Right lung (tissue), 2 donors: ENCODE measurements at regions not wholly inside any gene's neighbourhood (a gene's known extent, or its start where the extent isn't known, plus 50 kb on each side); places are given as distances from the start of the nearest gene placed in this dataset.
"Not testable (repeated sequence)": the region's sequence is repeated elsewhere in the genome, so short reads cannot be mapped to it uniquely, and the experiment has no call there.

Experiments
- DNase-seq, 2 donors: peaks; one replicate each; pipeline ENCODE4 v3.0.0-alpha.2; 2013

- DNase-seq, result no peak
Measured at GRCh38 chr1:96416701-96417444, 304.7 kb upstream of the PTBP2 start.

- DNase-seq, result no peak
Measured at GRCh38 chr1:96418969-96419368, 302.6 kb upstream of the PTBP2 start.

- DNase-seq, result no peak
Measured at GRCh38 chr1:96424877-96425276, 296.7 kb upstream of the PTBP2 start.

DNA sequence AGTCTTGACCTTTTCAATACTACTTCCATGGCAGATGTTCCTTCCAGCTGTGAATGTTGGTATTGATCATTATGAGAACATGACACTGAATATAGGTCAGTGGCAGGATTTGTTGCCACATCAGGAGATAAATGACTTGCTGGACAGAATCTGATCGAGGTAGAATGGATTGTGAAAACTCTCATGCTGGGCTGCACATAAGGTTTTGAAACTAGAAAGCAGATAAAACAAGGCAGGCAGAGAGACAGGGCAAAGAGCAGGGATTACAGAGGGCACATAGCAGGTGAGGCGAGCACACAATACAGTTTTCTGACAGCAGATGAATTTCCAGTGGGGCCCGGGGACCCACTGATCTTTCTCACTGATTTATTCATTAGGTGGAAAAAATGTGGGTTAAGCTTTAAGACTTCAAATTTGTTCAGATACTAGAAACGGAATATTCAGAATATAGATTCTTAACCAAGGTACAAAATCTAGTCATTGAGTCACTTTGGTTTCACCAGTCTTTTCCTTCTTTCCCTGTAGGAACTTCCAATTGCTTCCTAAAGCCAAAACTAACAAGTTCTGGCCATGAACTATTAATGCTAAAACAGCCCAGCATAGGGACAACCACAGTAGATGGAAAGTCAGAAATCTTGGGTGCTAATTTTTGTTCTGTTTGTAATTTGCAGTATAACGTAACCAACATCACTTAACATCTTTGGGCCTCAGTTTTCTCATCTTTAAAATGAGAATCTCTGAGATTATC, 296.0 kb upstream of the PTBP2 start:
- DNase-seq, result no peak

- no peak for DNase-seq
Measured at GRCh38 chr1:96427616-96428015, 294.0 kb upstream of the PTBP2 start.

DNA sequence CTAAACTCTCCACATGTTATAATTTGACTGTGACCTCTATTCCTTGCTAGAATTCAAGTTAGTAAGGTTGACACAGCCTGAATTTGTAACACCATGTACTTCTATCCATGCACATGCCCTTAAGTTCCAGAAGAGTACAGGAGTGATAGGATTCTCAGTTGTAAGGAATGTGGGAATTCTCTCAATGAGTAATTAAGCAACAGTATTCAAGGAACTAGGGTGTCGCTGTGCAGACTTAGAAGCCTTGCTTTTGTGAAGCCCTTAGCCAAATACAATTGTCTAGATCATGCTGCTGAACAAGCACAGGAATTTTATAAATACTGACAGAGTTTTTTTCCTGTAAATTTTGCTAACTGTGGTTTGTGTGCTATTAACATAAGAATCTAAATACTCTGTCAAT, 276.3 kb upstream of the PTBP2 start:
- DNase-seq, result no peak

DNA sequence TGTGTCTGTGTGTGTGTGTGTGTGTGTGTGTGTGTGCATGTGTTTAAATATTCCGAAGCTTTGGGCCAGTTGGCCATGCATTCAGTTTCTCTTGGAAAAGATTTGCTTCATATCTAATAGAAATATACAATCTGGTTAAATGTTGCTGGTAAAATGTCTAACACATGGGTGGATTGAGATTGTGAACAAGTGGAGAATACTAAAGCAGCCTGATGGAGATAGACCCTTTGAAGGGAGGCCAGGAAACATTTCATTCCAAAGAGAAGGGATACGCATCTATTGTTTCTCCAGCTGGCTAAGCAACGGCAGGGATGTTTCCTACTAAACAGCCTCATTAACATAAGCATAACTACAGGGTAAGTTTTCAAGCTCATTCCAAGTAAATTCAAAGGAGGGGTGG, 257.5 kb upstream of the PTBP2 start:
- DNase-seq, result peak; percentile 51 to 63

GRCh38 chr1:96464522-96464921, 257.1 kb upstream of the PTBP2 start:
- no peak for DNase-seq

GRCh38 chr1:96464991-96465390, 256.6 kb upstream of the PTBP2 start:
- DNase-seq, result no peak

DNA sequence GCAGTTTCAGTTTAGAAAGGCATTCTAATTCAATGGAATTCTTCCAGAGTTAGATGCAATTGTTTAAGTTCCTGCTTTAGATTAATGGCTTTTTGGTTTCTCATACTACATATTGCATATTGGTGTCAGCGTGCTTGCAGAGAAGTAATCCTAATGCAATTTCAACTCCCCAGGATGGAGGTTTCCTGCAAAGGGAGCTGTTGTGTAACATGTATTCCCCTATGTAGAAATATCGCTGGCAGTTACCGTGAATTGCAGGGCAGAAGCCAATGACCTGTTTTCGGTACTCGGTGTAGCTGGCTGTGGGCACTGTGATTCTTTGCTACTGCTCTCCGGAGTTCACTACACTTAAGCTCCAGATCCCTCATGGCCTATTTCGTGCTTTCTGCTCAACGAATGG, 256.1 kb upstream of the PTBP2 start:
- peak in 1 of 2 donors; percentile 9 for DNase-seq

- DNase-seq, result no peak
Measured at GRCh38 chr1:96466842-96467241, 254.7 kb upstream of the PTBP2 start.

DNA sequence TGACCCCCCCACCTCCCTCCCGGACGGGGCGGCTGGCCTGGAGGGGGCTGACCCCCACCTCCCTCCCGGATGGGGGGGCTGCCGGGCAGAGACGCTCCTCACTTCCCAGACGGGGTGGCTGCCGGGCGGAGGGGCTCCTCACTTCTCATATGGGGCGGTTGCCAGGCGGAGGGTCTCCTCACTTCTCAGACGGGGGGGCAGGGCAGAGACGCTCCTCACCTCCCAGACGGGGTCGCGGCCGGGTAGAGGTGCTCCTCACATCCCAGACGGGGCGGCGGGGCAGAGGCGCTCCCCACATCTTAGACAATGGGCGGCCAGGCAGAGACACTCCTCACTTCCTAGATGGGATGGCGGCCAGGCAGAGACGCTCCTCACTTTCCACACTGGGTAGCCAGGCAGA, 251.9 kb upstream of the PTBP2 start:
- not testable (repeated sequence) for DNase-seq

- DNase-seq, result no peak
Measured at GRCh38 chr1:96472471-96472870, 249.1 kb upstream of the PTBP2 start.

GRCh38 chr1:96473791-96474434, 247.7 kb upstream of the PTBP2 start:
- DNase-seq, result no peak

GRCh38 chr1:96474985-96475743, 246.4 kb upstream of the PTBP2 start:
- no peak for DNase-seq

DNA sequence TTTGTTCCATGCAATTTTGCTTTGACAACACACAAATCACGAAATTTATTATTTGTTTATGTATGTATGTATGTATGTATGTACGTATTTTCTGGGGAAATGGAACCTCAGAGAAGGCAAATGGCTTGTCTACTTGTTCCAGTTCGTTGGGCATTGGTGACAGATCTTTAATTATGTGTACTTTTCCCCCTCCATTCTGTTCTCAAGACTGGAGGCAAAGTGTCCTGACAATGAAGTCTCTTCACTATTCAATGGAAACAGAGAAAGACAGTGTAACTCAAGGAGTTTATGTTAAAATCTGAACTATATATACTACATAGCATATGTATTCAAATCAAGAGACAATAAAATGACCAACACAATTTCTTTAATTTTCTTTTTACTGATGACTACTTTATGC, 245.7 kb upstream of the PTBP2 start:
- DNase-seq, result no peak

DNA sequence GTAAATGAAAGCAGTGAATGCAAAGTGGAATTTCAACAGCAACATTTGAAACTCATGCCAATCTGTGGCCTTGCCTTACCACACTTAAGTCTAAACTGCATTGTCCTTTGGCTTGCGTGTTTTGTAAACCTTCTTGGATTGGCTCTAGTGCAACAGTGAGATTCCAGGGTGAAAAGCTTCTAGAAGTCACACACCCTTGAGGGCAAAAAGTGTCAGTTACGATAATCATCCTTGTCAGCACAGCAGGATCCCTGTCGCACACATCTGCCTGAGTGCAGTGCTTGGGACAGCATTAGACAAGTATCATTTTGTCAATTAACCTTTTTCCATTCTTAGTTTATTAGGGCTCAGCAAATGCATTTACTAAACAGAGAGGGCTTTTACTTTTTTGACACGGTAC, 243.4 kb upstream of the PTBP2 start:
- DNase-seq, result no peak

DNA sequence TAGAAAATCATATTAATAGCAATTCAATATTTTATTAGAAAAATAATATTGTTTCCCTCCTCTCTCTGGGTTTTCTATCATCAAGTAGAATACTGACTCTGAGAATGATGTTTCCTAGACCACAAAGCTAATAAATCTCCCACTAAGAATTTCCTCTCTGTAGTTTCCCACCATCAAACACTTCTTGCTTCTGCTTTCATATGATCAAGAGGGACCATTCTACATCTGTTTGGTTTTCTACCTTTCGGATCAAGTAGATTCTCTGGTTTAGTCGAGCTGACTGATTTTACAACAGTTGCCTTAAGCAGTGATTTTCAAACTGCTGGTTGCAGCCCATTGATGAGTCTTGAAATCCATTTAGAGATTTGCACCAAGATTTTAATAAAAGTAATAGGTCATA, 240.2 kb upstream of the PTBP2 start:
- DNase-seq, result no peak

- no peak for DNase-seq
Measured at GRCh38 chr1:96482616-96483015, 239.0 kb upstream of the PTBP2 start.

- no peak for DNase-seq
Measured at GRCh38 chr1:96487394-96487793, 234.2 kb upstream of the PTBP2 start.

GRCh38 chr1:96487971-96488370, 233.6 kb upstream of the PTBP2 start:
- peak; percentile 29 to 32 for DNase-seq

DNA sequence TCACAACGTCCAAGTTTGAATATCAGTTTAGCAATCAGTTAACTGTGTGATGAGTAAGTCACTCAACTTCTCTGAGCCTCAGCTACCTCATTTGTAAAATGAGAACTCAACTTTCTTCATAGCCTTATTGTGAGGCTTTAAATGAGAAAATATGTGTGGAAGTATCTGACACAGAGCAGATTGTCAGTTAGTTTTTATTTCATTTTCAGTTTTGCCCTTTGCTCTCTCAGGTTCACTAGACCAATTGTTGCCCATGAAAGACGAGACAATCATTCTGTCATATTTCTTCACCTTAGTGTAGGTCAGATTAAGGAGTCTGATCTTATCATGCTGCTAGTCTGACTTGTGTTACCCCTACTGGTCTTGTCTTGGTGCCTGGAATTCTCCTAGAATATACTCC, 232.8 kb upstream of the PTBP2 start:
- no peak for DNase-seq
